ENCODE measurements at regions not wholly inside any gene's neighbourhood (a gene's known extent, or its start where the extent isn't known, plus 50 kb on each side); places are given as distances from the start of the nearest gene placed in this dataset.

- TF ChIP-seq ZNF687 (IDR thresholded peaks at IDR 0.05) (no peak), CBX5 (IDR thresholded peaks at IDR 0.05; ENCODE audit: low read depth) (no peak), ZNF592 (IDR thresholded peaks at IDR 0.05) (no peak)
Observed at GRCh38 chr3:66107855-66108254, 69.1 kb upstream of the MAGI1 start (continued).

GRCh38 chr3:66106788-66107187 is 68.1 kb upstream of the MAGI1 start:
- H3K4me3 ChIP-seq = no peak overlapping the region
- DNase-seq (ENCODE audit: low read depth, low spot score) (no peak), FAIRE-seq (no peak), ATAC-seq (peak; percentile 79)
- intact Hi-C loops (cut with micrococcal nuclease; ENCODE audit: unreplicated experiment) = no loop called here
- no TSS peak for BruUV-seq (replicated peaks)
- H4K20me1 ChIP-seq (ENCODE audit: control insufficient read depth, insufficient read depth) = no peaks in the 10 kb centered on the region
- in situ Hi-C loops (cut with MboI) = no loop called here
- no peak overlapping the region for H2AFZ ChIP-seq (ENCODE audit: control insufficient read depth, low read depth, low read length)
- H3K79me2 ChIP-seq (ENCODE audit: control insufficient read depth, insufficient read depth, low read length) = no peaks in the 10 kb centered on the region
- ChIA-PET RAD21 (ENCODE audit: unreplicated experiment) (no interaction called here), CTCF (no interaction called here), POLR2A (interaction anchor here (0.6 kb wide), 1 partner anchor 111 kb away, joined by 3 read pairs; no protein-coding TSS in a partner anchor), SMC1A (ENCODE audit: uncharacterized antibody, unreplicated experiment) (no interaction called here)
- H3K27me3 ChIP-seq (replicated peaks in 1 of 2; ENCODE audit: control insufficient read depth in 2 of 2, insufficient read depth in 2 of 2, low read length in 1 of 2) = no peaks in the 10 kb centered on the region; a peak in 1 of 4 replicates
- no peak overlapping the region for H3K4me2 ChIP-seq (ENCODE audit: control insufficient read depth, insufficient read depth)
- no peaks in the 10 kb centered on the region for H3K9me3 ChIP-seq (replicated peaks; ENCODE audit: control insufficient read depth, insufficient read depth, low read length)
- H3K27ac ChIP-seq (ENCODE audit: control insufficient read depth, insufficient read depth) = no peak overlapping the region
- 14% methylated on average over 2 of the region's 2 CpGs for WGBS (ENCODE audit: insufficient coverage, insufficient replicate concordance, low lambda C conversion rate, missing lambda C conversion rate)
- H3K4me1 ChIP-seq (ENCODE audit: control insufficient read depth, insufficient read depth, low read length) = no peaks in the 10 kb centered on the region
- H3K36me3 ChIP-seq (ENCODE audit: control insufficient read depth in 2 of 2, insufficient read depth in 2 of 2, low read length in 1 of 2) = no peaks in the 10 kb centered on the region
- H3K9ac ChIP-seq (ENCODE audit: control insufficient read depth, insufficient read depth, low read length) = no peak overlapping the region
- TF ChIP-seq SIN3A (IDR thresholded peaks at IDR 0.05; ENCODE audit: low read depth, low read length) = no peak
- TF ChIP-seq JUNB (IDR thresholded peaks at IDR 0.05) = peak; percentile 46; the same call in 1 of the 2 replicates
- no peak for TF ChIP-seq ZBTB4 (CRISPR knock-in tag; IDR thresholded peaks at IDR 0.05)
- TF ChIP-seq SP1 (IDR thresholded peaks at IDR 0.05; ENCODE audit: low read depth, low read length) = no peak
- TF ChIP-seq TCF7 (IDR thresholded peaks at IDR 0.05; ENCODE audit: borderline replicate concordance) = peak; percentile 45; the same call in 1 of the 2 replicates
- no peak for TF ChIP-seq NFXL1 (IDR thresholded peaks at IDR 0.05; ENCODE audit: borderline replicate concordance)
- no peak for TF ChIP-seq EED (IDR thresholded peaks at IDR 0.05; ENCODE audit: low read depth)
- no peak for TF ChIP-seq ZBED1 (IDR thresholded peaks at IDR 0.05; ENCODE audit: borderline replicate concordance)
- TF ChIP-seq HDGF (IDR thresholded peaks at IDR 0.05) = no peak

All from GM12878 (cell line).